SJSA1 (cell line): ENCODE measurements at regions not wholly inside any gene's neighbourhood (a gene's known extent, or its start where the extent isn't known, plus 50 kb on each side); places are given as distances from the start of the nearest gene placed in this dataset.
A peak's percentile ranks its signal among the peaks of the same experiment; 100 is the strongest.

Experiments used
- DNase-seq, 2 experiments: peaks; one replicate each; pipeline ENCODE4 v3.0.0-alpha.2; 2015 to 2020; ENCODE audit warnings: low spot score in 2 of 2, low read depth in 1 of 2
- H3K27ac ChIP-seq: fragments of 250-450 bp; sonication (Bioruptor Pico); 2 replicates; pipeline ENCODE4 v1.5.1; 2020; ENCODE audit warnings: mild to moderate bottlenecking, moderate library complexity
- H3K27me3 ChIP-seq: fragments of 250-450 bp; sonication (Bioruptor Pico); replicated peaks from 2 replicates; pipeline ENCODE4 v1.5.1; 2020; ENCODE audit warnings: mild to moderate bottlenecking, moderate library complexity
- H3K36me3 ChIP-seq: fragments of 250-450 bp; sonication (Bioruptor Pico); 2 replicates; pipeline ENCODE4 v1.5.1; 2020; ENCODE audit warnings: mild to moderate bottlenecking
- H3K4me1 ChIP-seq: fragments of 250-450 bp; sonication (Bioruptor Pico); replicated peaks from 2 replicates; pipeline ENCODE4 v1.6.1; 2021; ENCODE audit warnings: mild to moderate bottlenecking
- H3K4me3 ChIP-seq: fragments of 250-450 bp; sonication (Bioruptor Pico); 2 replicates; pipeline ENCODE4 v1.5.1; 2020; ENCODE audit warnings: mild to moderate bottlenecking
- H3K9me3 ChIP-seq: fragments of 250-450 bp; sonication (Bioruptor Pico); replicated peaks from 2 replicates; pipeline ENCODE4 v1.5.1; 2020; ENCODE audit warnings: mild to moderate bottlenecking

DNA sequence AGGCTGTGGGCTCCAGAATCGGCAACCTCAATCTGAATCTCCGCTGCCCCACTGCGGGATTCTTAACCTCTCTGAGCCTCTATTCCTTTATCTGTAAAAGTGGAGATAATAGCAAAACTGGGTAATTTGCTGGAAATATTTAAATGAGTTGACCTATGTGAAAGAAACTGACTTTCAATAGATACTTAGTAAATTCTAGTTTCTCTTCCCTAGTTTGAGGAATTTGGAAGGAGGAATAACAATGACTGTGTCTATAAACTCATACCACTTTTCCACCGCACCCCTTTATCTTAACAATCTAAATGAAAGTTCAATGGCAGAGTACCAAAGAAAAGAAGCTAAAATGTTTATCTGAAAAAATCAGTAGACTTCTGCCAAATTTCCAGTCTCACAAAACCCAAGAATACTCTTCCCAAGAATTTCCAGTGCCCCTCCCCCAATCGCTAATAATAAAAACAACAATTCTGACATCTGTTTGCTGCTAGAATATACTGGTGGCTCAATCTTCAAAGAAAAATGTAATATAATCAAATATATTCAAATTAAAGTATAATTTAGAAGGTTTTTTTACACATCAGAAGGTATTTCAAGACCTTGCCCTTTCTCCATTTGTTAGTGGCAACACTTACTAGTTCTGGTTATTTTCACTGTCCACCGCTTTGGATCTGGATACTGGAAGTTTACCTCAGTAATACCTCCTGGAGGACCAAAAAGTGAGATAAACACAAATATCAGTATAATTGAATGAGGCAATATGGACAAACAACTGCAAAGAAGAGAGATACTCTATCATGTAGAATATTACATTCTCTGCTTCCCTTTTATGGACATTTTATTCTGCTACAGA, 171.2 kb downstream of the LTN1 start:
- Histone ChIP-seq H3K27ac (no peak overlapping the region), H3K36me3 (no peaks in the 10 kb centered on the region), H3K27me3 (no peaks in the 10 kb centered on the region), H3K9me3 (no peaks in the 10 kb centered on the region), H3K4me1 (peaks cover 16% of the 10 kb centered on the region), H3K4me3 (no peak overlapping the region)
- DNase-seq: no peak

DNA sequence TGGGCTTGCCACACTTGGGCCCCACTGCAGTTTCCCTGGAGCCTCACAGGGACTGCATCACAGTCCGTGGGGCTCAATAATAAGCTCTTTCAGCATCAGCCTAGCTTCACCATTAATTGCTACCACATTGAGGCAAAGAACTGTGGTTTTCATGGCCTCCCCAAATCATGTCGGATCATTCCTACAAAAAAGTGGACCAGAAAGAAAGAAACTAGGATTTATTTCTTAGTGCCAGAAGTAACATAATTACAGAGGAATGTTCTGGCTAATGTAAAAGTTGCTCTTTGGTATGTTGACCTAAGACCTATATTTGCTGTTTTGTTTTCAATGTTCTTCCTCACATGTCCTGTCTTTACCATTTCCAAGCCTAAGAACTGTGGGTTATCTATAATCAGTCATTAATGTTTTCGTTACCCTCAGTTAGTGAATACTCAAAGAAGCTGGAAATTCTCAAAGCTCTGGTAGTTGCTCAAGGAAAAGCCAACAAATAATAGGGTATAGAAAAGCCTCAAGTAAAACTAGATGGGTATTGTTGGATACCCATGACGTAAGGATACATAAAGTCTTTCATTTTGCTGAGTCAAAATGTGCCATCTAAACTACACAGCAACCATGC, 173.9 kb downstream of the LTN1 start:
- no peak for DNase-seq
- no peak overlapping the region for H3K4me3 ChIP-seq
- no peaks in the 10 kb centered on the region for H3K27me3 ChIP-seq
- peaks cover 16% of the 10 kb centered on the region for H3K4me1 ChIP-seq
- H3K36me3 ChIP-seq: no peaks in the 10 kb centered on the region
- no peak overlapping the region for H3K27ac ChIP-seq
- no peaks in the 10 kb centered on the region for H3K9me3 ChIP-seq

DNA sequence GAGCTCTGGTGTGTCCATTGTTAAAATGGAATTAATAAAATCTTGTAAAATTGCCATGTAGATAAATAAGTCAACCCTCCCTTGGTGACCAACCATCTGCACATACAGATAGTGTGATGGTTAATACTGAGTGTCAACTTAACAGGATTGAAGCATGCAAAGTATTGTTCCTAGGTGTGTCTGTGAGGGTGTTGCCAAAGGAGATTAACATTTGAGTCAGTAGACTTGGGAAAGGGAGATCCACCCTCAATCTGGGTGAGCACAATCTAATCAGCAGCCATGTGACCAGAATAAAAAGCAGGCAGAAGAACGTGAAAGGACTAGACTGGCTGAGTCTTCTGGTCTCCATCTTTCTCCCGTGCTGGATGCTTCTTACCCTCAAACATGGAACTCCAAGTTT, 174.8 kb downstream of the LTN1 start:
- Histone ChIP-seq H3K9me3 (no peaks in the 10 kb centered on the region), H3K27ac (no peak overlapping the region), H3K4me1 (peaks cover 9% of the 10 kb centered on the region), H3K36me3 (no peaks in the 10 kb centered on the region), H3K4me3 (no peak overlapping the region), H3K27me3 (no peaks in the 10 kb centered on the region)
- DNase-seq: no peak

DNA sequence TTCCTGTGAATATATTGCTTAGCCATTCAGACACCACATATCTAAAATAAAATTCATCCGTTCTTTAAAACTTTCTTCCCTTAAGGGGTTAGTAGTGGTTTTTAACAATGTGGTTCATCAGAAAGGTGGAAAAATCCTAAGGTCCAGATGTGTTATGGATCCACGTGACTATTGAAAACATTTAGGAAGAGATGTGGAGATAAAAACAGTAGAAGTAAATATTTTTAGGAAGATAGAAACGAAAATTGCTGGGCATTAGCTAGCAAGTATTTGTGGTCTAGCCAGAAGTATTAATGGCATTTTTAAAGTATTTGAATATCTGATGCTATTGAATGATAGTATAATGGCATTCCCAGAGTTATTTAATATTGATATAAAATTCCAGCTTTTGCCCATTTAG, 180.8 kb downstream of the LTN1 start:
- Histone ChIP-seq H3K4me1 (no peaks in the 10 kb centered on the region), H3K9me3 (no peaks in the 10 kb centered on the region), H3K27ac (no peak overlapping the region), H3K4me3 (no peak overlapping the region), H3K36me3 (no peaks in the 10 kb centered on the region), H3K27me3 (no peaks in the 10 kb centered on the region)
- no peak for DNase-seq

DNA sequence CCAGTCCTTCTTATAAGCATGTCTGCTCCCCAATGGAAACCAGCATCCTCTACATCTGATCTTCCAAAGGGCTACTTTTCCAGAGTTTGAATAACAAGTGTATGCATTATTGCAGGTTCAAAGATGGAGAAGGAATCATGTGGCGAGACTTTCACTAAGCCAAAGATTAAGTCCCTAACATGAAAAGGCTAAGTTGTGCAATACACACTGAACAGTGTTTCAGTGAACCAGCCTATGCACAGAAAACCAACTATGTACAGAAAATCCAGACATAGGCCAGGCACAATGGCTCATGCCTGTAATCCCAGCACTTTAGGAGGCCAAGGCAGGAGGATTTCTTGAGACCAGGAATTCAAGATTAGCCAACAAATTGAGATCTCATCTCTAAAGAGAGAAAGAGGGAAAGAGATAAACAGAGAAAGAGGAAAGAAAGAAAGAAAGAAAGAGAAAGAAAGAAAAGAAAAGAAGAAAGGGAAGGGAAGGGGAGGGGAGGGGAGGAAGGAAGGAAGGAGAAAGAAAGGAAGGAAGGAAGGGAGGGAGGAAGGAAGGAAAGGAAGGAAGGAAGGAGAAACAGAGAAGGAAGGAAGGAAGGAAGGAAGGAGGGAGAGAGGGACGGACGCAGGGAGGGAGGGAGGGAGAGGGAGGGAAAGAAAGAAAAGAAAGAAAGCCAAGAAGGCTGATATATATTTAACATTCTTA, 181.7 kb downstream of the LTN1 start:
- no peak overlapping the region for H3K27ac ChIP-seq
- no peak overlapping the region for H3K4me3 ChIP-seq
- H3K27me3 ChIP-seq: no peaks in the 10 kb centered on the region
- no peak for DNase-seq
- peaks cover 7% of the 10 kb centered on the region for H3K4me1 ChIP-seq
- no peaks in the 10 kb centered on the region for H3K36me3 ChIP-seq
- H3K9me3 ChIP-seq: no peaks in the 10 kb centered on the region

DNA sequence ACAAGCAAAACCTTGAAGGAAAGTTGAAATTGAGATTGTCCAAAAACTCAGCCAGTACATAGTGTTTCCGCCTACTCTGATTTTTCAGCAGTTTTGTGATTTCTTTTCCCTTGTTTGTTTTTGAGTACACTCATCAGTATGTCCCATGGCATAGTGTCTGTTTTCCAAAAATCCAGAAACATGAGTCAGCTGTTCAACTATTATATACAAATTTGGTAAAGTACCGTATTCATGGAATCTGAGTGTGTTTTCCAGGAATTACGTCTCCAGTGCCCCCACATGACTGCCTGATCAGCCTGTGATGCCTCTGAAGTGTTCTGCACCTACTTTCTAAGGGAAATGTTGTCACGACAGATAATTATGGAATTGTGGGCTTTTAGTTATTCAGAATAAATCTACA, 186.8 kb downstream of the LTN1 start:
- Histone ChIP-seq H3K4me1 (peaks cover 23% of the 10 kb centered on the region), H3K27me3 (no peaks in the 10 kb centered on the region), H3K36me3 (no peaks in the 10 kb centered on the region), H3K27ac (peak overlapping the region; percentile 84), H3K4me3 (no peak overlapping the region), H3K9me3 (no peaks in the 10 kb centered on the region)
- DNase-seq: peak; percentile 66 to 84

DNA sequence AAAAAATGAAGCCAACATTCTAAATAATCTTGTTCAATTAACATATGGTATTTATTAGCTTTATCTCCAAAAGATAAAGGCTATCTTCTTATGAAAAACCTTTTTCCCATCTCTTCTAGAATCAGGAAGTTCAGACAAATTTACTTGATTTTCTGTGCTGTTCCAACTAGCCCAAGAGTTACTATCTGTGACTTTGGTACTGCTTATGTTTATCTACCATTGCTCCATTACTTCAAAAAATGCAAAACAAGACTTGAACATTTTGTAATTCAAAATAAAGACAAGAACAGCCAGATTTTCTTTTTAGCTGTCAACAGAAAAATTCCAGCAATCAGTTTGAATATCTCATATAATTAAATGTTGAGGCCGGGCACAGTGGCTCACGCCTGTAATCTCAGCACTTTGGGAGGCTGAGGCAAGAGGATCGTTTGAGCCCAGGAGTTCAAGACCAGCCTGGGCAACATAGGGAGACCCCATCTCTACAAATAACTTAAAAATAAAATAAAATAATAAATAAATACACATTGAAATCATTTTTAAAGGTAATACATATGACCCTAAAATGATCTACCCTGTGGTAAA, 188.5 kb downstream of the LTN1 start:
- H3K36me3 ChIP-seq: no peaks in the 10 kb centered on the region

DNA sequence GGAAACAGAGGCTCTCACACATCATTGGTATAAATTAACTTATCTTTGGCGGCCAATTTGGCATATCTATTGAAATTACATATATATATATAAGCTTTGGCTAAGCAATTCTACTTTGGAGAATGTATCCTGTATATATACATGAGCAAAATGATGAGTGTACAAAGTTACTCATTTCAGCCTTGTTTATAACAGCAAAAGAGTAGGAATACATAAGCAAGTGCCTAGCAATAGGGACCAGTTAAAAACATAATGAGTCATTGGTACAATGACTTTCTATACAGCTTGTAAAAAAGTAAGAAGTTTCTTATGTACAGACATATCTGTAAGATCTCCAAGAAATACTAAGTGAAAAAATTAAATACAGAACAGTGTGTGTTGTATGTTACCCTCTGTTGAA, 190.8 kb downstream of the LTN1 start:
- Histone ChIP-seq H3K27me3 (no peaks in the 10 kb centered on the region), H3K4me3 (no peak overlapping the region), H3K27ac (no peak overlapping the region), H3K4me1 (peaks cover 23% of the 10 kb centered on the region), H3K9me3 (no peaks in the 10 kb centered on the region), H3K36me3 (no peaks in the 10 kb centered on the region)
- DNase-seq: no peak

More for the DNA sequence above, 188.5 kb downstream of the LTN1 start:
- H3K4me1 ChIP-seq: peaks cover 23% of the 10 kb centered on the region
- H3K9me3 ChIP-seq: no peaks in the 10 kb centered on the region
- peak overlapping the region; percentile 84; the same call in 1 of the 2 replicates for H3K27ac ChIP-seq
- no peak overlapping the region for H3K4me3 ChIP-seq
- no peaks in the 10 kb centered on the region for H3K27me3 ChIP-seq
- DNase-seq: no peak

DNA sequence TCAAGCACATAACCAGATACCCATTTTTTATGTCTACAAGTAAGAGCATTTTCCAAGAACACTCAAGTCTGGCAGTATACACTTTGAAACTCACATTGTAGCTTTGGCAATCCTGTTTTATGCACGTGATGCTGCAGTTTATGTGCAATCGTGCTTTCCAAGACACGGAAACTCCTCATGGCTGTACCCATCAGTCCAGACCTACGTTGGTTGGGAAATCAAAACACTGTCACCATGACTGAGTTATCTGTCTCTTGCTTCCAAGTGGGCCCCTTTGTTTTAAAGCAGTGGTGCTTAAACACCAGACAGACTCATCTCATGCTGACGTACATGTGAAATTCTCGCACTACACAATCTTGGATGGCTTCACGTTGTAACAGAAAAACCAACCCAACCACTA, 192.8 kb downstream of the LTN1 start:
- no peak for DNase-seq
- no peaks in the 10 kb centered on the region for H3K36me3 ChIP-seq
- no peaks in the 10 kb centered on the region for H3K9me3 ChIP-seq
- peaks cover 7% of the 10 kb centered on the region for H3K4me1 ChIP-seq
- H3K4me3 ChIP-seq: no peak overlapping the region
- no peaks in the 10 kb centered on the region for H3K27me3 ChIP-seq
- H3K27ac ChIP-seq: no peak overlapping the region

DNA sequence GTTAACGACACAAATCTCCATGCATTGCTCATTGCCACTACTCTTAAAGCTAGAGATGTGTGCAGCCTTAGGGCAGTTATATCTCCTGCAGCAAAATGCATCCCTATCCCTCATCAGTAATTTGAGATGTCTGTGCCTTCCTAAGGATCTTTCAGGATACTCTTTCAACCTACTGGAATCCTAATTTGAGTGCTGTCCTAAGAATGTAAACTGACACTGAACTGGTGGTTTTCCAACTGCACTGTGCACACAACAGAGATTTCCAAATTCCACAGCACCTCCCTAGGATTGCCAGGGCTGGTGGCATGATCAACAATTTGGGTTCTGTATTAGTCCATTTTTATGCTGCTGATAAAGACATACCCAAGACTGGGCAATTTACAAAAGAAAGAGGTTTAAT, 193.9 kb downstream of the LTN1 start:
- no peaks in the 10 kb centered on the region for H3K27me3 ChIP-seq
- no peaks in the 10 kb centered on the region for H3K9me3 ChIP-seq
- no peaks in the 10 kb centered on the region for H3K36me3 ChIP-seq
- DNase-seq: no peak
- H3K4me1 ChIP-seq: peaks cover 6% of the 10 kb centered on the region; the same call in 1 of the 2 replicates
- no peak overlapping the region for H3K4me3 ChIP-seq
- H3K27ac ChIP-seq: no peak overlapping the region

DNA sequence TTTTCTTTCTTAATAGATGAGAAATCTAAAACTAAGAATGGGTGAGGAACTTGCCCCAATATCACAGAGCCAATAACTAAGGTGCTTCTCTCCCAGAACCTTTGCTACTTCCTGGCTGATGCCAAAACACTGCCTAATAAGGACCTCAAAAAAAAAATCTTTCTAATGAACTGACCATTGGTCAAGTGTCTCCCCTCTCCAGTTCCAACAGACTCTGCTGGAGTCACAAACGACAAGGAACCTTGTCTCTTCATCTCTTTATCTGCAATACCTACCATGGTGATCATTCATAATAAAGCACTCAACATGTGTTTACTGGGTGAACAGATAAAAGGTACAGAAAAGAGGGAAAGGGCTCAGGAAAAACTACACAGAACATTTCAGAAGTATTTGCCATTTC, 197.4 kb downstream of the LTN1 start:
- Histone ChIP-seq H3K36me3 (no peaks in the 10 kb centered on the region), H3K9me3 (no peaks in the 10 kb centered on the region), H3K4me1 (peaks cover 3% of the 10 kb centered on the region; the same call in 1 of the 2 replicates), H3K4me3 (no peak overlapping the region), H3K27me3 (no peaks in the 10 kb centered on the region), H3K27ac (no peak overlapping the region)
- no peak for DNase-seq

DNA sequence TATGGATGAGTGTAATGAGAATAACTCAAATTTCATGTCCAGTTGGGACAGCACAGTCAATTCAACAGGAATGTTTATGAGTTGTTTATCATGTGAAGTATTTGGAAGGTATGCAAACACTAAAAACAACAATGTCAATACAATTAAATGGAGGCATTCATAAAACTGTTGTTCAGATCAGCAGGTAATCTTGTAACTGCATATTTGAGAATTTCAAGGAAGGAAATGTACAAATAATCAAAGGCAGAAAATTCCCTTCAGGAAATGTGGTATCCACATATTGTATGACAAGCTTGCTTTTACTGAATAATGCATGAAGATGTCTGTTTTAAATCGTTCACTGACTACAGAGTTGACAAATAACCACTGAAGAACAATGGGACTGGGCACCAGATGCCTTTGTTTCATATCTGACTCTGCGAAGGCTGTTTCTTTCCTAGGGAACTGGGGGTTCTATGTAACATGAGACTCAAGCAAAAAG, 198.3 kb downstream of the LTN1 start:
- Histone ChIP-seq H3K4me3 (no peak overlapping the region), H3K36me3 (no peaks in the 10 kb centered on the region), H3K9me3 (no peaks in the 10 kb centered on the region), H3K27ac (no peak overlapping the region), H3K27me3 (no peaks in the 10 kb centered on the region), H3K4me1 (peaks cover 3% of the 10 kb centered on the region; the same call in 1 of the 2 replicates)
- no peak for DNase-seq

DNA sequence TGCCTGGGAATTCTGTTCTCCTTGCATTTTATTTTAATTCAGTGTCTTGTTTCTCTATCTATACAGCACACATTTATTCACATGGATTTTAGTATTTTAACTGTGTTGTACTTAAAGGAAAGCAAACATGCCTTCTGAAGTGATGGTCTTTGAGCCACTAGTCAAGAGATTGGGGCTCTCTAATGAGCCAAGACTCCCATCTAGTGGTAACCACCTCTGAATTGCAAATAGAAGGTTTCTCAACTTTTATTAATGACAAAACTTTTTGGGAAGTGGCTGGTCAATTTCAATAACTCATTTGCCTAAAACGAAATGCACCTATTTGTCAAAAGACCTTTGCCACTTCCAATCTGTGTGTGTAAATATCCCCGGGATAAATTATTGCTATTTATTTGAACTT, 199.6 kb downstream of the LTN1 start:
- no peak overlapping the region for H3K4me3 ChIP-seq
- H3K27ac ChIP-seq: no peak overlapping the region
- peaks cover 3% of the 10 kb centered on the region; the same call in 1 of the 2 replicates for H3K4me1 ChIP-seq
- H3K27me3 ChIP-seq: no peaks in the 10 kb centered on the region
- H3K9me3 ChIP-seq: no peaks in the 10 kb centered on the region
- no peak for DNase-seq
- H3K36me3 ChIP-seq: no peaks in the 10 kb centered on the region
